ENCODE measurements at regions not wholly inside any gene's neighbourhood (a gene's known extent, or its start where the extent isn't known, plus 50 kb on each side); places are given as distances from the start of the nearest gene placed in this dataset.

DNA sequence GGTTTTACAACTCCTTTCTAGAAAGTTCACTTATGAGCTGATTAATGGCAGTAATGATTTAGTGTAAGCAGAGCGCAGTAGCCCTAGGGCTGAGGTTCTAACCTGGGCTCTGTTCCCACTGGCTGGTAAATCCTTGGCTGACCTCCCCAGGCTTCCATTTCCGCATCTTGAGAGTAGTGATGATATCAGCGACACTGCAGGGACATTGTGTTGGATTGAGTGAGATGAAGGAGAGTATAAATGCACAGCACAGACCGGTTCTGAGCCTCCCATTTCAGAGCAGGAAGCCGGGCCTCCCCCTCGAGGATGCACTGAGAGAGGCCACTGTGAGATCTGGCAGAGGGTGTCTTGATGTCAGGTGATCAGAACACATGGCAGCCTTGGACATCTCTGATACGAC is 477.2 kb upstream of the SULF2 start:
- DNase-seq = no peak

DNA sequence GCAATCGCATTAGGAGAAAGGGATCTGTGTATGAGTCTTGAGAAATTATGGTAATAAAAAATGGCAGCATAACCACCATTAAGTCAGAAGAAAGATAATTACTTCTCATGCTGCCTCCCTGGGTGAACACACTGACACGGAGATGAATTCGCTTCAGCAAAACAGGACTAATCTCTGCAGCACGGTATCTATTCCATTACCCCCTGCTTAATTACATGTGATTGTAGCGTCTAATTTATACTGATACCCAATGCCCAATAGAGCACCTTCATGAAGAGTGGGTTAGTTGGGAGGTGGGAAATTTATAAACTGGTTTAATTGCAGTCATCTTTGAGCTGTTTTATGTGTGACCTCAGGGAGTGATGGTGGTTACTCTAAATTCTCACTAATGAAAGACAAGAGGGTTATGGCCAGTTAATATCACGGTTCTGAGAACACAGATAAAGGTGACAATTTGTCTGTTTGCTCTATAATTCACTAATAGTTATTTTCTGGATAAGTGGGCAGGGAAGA is 476.2 kb upstream of the SULF2 start:
- DNase-seq = no peak

DNA sequence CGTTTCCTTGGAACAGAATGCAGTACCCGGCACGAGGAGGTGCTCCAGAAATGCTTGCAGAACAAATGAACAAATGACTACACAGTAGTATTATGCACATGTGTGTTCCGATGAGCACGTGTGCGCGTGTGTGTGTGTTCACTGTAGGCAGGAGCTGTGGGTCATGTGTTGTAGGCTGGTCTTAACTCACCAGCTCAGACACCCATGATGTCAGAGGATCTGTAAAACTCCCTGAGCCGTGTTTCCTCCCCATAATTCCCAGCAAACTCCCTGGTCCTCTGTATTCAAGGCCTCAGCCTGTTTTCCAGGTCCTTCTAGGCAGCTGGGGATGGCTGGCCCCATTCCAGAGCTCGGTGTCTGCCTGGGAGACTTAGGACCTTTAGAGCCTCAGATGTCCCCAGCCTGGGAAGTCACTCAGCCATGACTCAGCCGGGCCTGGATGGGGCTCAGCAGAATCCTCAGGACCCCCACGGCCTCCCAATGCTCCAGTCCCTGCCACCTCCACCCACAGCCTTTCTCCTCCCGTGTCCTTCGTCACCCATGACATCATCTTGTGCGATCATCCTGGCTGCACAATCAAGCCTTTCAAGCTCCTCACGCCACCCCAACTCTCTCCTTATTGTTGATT is 475.0 kb upstream of the SULF2 start:
- DNase-seq = no peak

DNA sequence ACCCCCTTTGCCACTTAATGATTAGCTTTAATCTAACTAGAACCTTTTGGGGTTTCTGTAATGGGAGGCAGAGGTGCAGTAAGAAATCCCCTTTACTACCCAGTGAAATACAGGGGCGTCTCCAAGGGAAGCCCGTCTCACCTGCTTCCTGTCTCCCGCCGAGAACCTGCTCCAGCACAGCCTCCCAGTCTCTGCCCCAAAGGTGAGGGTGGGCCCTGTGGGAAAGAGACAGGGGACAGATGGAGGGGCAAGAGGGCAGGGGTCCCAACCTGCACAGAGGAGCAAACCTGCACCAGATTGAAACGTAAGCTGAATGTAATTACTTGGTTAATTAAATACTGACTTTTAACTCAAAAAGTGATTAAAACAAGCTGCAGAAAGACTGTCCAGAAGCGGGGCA is 474.2 kb upstream of the SULF2 start:
- DNase-seq = no peak

DNA sequence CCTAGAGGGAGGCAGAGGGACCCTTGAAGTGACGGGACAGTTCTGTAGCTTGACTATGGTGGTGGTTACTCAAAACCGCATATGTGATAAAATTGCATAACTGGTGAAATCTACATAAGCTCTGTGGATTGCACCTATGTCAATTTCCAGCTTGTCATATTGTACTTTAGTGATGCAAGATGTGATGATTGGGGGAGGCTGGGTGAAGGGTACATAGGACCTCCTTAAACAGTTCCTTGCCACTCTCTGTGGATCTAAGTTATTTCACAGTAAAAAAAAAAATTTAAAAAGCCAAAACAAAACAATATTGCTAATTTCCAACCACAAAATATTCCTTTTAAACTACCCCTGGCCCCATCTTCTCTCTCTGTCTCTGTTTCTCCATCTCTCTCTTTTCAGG is 472.6 kb upstream of the SULF2 start:
- no peak for DNase-seq

DNA sequence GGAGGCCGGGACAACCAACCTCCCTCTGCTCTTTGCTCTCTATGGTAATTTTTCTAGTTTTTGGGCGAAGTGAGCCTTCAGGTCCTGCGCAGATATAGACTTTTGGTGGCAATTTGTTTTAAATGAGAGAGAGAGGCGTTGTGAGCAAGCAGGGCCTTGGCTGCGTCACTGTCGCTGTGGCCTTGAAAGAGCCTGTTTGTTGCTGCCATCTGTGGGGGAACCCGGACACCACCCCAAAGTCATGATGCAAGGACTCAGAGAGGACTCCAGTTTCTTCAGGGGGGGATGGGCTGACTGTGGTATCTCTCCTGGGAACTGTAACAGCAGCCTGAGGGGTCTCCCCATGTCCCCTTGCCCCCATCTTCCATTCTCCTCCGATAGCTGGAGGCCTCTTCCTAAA is 462.7 kb upstream of the SULF2 start:
- no peak for DNase-seq

DNA sequence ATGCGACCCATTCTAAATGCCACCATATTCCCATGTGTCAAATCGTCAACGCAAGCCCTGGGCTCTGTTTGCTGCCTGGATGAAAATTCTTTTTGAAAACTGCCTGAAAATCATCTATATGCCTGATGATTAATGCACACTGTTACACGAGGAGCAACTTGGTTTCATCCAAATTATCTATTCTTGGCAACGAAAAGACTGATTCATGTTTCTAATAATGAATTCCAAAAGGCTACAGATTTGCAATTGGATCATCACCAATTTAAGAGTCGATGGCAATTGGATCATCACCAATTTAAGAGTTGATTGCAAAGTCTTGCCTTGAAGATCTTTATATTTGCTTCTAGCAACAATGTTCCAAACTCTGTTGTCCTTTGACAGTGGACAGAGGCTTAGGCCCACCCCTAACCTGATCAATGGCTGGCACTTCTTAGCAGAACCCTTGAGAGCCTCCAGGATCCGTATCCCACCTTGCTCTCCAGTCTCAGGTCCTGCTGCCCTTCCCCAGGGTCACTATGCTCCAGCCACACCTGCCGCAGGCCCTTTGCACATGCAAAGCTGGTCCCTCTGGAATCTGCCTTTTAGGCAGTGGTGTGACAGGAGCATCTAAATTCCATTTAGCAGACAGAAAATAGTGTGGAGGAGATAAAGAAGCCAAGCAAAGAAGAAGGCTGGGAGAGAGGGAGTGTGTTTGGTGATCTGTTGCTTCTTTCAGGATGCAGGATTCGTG is 460.9 kb upstream of the SULF2 start:
- DNase-seq = no peak

DNA sequence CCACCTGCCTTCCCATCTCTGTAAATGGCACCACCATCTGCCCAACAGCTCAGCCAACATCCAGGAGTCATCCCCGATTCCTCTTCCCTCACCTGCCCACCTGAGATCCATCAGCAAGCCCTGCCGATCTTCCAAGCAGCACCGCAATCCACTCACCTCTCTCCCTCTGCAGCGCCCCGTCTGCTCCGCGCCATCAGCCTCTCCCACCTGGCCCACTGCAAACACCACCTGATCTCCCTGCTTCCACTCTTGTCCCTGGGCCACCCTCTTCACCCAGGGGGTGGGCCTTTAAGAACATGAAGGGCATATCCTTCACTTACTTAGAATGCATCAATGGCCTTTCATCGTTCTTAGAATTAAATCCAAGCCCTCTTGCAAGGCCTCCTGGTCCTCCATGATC is 457.3 kb upstream of the SULF2 start:
- DNase-seq = no peak

DNA sequence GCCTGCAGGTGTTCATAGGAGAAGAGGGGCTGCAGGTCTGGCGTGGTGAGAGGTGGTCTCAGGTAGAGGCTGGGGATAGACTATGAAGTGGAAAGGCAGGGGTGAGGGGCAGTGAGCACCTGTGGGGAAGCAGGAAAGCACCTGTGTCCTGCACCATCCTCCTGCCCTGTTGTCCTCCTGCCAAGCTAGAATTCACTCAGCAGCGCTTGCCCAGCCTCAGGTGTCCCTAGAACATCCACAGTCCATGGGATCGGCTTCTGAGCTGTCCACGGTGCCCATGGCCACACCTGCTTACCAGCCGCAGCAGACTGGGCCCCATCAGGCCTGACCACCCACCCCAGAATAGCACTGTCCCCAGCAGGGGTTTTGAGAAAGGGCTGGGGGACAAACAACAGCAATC is 456.2 kb upstream of the SULF2 start:
- no peak for DNase-seq

DNA sequence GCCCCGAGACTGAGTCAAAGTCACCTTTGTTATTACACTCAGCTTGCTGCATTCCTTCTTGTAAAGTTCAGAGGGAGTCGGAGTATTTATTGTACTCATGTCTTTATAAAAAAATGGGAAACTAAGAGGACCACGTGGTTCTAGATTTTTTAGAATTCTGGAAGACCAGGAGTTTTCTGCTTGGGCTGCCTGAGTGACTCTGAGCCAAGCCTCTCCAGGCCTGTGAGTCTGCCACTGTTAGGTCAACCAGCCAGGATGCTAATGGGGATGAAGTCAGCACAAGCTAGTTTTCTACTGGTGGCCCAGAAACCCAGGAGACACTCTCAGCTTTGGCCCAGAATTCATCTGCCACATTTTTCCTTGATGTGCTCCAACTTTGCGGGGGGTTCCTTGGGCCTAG is 453.5 kb upstream of the SULF2 start:
- no peak for DNase-seq

DNA sequence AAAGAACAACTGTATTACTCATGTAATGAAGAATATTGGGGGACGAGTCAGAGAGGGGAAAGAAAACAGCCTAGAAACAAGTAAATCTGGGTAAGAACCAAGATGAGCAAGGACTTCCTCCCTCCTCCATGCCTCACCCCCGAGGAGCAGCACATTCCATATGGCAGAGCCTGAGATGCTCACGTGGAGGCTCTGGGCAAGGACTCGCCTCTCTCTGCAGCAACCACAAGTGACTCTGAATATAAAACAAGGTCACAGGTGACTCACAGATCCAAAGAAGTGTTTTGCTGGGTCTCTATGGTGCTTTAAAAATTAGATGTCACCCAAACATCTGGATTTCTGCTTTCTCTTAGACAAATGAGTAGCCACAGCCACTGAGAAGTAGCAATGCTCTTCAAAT is 453.0 kb upstream of the SULF2 start:
- no peak for DNase-seq

DNA sequence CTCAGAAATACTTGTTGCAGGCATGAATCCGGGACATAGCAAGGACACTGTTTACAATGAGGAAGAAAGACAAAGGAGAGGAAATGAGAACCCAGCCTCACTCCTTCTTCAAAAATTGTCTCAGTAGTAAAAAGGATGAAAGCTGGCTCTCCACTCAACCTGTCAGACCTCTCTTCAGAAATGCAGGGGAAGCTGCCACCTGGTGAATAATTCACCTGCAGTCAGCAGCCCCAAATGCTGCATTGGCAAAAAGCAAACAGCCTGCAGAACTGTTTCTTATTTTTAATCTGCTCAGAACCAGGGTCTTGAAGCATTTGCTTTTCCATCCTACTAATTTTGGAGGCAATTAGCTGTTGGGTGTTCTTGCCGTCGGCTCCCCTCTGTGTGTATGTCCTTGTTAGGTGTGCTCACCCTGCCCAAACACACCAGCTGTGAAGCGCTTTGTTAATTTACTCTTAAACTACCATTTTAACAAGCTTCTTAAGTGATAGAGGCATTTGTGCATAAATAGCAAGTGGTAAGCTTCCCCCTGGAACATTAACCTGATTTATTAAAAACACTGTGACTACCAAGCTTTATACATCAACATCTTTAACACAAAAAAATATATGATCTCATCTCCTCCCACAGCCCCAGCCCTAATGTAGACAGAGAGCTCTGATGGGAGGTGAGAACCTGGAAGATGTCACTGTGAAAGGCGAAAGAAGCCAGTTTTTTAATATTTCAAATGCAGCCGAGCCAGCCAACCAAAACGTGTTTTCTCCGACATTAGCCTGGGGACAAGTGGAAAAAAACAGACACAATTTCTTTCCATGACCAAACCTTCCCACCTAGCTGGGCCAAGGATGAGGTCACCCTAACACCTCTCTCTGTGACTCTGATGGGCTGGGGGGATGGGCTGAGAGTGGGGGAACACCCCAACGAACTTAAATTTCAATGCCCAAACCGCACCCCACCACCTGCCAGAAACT is 451.0 kb upstream of the SULF2 start:
- no peak for DNase-seq

DNA sequence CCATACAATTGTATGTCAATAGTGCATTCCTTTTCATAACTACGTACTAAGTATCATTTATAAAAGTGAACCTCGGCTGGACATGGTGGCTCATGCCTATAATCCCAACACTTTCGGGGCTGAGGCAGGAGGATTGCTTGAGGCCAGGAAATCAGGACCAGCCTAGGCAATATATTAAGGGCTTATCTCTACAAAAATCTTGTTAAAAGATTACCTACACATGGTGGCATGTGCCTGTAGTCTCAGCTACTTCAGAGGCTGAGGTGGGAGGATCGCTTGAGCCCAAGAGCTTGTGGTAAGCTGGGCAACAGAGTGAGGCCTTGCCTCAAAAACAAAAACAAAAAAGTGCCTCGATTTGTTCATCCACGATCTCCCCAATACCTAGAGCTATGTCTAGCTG is 449.7 kb upstream of the SULF2 start:
- DNase-seq = no peak

DNA sequence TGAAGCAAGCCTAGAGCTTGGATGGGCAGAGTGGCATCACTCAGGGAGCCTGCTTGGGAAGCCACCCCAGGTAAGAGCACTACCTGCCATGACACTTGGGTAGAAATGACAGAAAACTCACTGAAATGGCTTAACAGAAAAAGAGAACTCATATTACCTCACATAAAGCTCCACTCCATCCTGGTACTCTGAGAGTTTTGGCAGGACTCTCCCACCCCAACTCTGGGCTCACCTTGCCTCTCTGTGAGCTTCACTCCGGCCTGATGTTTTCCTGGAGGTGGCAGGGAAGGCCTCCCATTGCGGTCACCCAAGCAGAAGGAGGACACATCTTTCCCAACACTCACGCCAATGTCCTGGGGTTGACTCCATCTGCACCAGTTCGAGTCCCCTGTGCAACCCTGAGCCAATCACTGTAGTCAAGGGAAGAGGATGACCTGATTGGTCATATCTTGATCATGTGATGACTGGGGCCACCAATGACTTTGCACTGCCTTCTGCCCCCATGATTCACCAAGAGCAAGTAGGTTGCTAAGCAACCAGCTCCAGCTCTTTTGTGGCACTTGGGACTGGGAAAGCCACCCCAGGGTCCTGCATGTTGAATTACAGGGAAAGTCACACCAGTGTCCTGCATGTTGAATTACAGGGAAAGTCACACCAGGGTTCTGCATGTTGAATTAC is 446.1 kb upstream of the SULF2 start:
- DNase-seq = no peak

DNA sequence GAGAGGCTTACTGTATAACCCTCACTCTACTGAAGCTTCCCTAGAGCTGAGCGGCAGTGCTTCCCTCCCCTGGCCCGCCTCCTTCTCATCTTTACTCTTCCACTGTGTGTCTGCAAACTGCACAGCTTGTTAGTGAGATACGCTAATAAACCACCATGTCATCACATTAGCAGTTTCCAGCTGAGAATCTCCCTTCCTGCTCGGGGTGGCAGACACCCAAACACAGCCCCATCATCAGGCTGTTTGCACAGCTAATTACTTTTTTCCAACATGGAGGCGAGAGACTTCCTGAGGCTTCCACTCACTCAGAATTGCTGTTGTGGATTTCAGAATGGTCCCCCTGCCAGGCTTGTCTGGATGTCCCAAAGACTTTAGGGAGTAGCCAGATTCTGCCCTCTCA is 444.9 kb upstream of the SULF2 start:
- no peak for DNase-seq

DNA sequence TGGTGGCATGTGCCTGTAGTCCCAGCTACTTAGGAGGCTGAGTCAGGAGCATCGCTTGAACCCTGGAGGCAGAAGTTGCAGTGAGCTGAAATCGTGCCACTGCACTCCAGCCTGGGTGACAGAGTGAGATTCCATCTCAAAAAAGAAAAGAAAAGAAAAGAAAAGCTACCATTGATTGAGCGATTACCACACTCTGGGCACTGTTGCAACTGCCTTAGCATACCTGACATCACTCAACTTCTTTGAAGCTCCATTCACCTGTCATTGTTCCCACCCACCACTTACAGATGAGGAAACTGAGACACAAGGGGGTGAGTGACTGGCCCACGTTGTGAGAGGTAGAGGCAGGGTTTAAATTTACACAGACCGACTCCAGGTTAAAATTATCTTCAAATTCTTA is 442.1 kb upstream of the SULF2 start:
- DNase-seq = no peak

DNA sequence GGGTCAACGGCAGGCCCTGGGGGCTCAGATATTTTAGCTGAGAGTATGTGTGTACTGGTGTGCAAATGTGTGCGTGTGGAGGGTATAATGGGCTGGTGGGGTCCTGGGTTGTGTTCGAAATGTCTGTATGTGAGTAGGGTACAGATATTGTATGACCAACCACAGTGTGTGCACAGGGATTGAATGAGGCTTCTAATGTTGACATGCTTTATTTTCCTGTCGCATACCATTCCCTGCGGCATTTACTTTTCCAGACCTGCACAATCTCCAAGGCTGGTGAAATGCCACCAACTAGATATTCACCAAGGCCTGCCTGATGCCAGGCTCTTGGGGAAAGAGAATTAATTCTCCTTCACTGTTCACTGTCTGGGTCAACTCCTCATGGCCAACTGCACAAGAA is 441.4 kb upstream of the SULF2 start:
- no peak for DNase-seq

DNA sequence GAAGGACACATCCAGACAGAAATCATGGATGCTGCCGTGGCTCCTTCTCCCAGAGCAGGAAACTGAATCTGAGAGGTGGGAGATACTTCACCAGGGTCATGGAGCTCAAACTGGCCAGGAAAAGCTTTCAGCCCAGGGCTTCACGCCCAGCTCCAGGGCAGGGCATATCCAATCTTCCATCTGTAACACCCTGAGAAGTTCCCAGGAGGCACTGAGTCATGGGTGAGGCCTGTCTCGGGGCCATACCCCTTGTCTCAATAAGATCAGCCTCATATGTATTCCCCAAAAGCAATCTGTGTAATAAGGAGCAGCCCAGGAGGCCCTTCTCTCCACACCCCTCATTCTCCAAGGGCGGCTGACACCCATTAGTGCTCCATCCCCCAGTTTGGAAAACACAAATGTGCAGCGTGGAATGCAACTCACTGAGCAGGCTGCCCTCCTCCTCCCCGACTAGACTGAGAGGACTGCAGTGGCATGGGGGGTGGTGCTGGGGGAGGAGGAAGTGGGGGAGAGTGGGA is 439.3 kb upstream of the SULF2 start:
- no peak for DNase-seq

DNA sequence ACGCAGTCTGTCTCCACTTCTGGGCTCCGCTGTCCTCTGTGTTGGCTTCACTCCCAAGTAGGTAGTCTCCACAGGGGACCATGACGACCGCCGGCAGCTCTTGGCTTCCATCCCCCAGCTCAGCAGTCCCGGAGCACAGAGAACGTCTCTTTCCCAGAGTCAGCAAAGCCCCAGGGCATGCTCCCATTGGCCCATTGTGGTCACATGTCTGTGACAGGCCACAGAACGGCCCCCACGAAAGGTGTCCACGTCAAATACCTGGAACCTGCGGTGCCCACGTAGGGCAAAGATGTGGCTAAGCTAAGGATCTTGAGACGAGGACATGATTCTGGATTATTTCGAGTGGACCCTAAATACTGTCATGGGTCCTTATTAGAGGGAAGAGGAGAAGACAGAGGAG is 438.4 kb upstream of the SULF2 start:
- no peak for DNase-seq

DNA sequence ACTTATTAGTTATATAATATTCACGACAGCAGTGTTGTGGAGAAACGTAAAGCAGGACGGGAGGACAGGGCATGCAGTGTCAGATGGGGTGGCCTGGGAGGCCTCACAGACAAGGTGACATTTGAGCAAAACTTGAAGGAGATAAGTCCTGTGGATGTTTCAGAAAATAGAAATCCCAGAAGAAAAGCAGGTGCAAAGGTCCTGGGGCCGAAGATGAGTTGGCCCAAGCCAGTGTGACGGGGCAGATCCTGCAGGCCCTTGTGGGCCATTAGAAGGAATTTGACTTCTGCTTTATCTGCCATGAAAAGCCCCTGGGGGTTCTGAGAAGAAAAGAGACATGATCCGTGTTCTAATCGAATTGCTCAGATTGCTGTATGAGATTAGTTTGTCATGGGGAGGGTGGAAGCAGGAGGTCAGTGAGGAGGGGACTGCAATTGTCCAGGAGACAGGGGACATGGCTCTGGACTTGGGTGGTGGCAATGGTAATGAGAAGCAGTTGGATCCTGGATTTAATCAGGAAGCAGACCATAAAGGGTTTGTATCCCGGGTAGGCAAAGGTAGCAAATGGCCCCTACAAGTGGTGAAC is 437.4 kb upstream of the SULF2 start:
- no peak for DNase-seq

DNA sequence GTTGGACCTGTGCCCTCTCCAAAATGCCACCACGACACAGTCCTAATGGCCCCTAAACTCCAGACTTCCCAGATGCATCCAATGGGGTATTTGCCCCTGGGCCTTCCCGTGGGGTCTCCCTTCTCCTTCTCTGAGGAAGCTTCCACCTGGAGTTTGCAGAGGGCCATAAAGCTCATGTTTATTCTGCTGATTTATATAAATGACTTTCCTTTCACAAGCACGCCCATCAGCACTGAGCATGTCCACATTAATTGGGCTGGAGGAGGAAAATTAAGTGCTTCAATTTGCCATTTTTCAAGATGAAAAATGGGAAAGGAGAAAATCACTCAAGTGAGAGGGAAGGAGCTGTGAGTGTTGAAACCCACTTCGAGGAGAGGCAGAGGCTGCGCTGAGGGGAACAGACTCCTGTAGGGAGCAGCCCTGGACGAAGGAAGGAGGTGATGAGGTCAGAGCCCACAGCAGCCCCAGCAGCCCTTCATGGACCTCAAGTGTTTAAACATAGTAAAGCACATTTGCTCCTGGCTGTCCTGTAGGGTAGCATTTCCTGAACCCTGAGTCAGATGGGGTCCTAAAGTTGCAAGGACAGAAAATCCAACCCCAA is 434.9 kb upstream of the SULF2 start:
- no peak for DNase-seq

DNA sequence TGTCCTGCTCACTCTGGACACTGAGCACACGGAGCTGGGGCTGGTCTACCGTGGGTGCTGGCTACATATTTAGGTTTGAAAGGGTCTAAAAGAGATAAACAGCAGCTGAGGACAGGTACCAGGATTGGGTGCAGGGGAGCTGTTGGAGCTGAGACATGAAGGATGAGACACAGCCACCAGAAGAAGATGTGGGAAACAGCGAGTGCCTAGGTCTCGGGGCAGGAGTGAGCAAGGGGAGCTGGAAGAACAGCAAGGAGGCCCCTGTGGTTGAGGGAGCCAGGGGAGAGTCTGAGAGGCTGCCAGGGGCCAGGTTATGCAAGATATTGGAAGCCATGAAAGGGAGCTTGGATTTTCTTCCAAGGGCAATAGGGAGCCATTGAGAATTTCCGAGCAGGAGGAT is 434.0 kb upstream of the SULF2 start:
- no peak for DNase-seq
